Liver (tissue), 8 donors: ENCODE measurements at regions not wholly inside any gene's neighbourhood (a gene's known extent, or its start where the extent isn't known, plus 50 kb on each side); places are given as distances from the start of the nearest gene placed in this dataset.

ENCODE experiments used
- DNase-seq: peaks from one replicate; pipeline ENCODE4 v3.0.0-alpha.2; 2017; ENCODE audit warnings: low spot score
- H3K27ac ChIP-seq, 2 donors: one replicate each; pipeline ENCODE4 v1.7.0; 2013; ENCODE audit warnings: inconsistent platforms in 2 of 2, low read length in 2 of 2, control low read depth in 1 of 2, low read depth in 1 of 2, mild to moderate bottlenecking in 1 of 2
- H3K27me3 ChIP-seq, 4 donors: one replicate each; pipeline versions ENCODE4 v1.6.1 to v1.7.0; 2013; ENCODE audit warnings: low read length in 3 of 4, inconsistent platforms in 1 of 4, mild to moderate bottlenecking in 1 of 4, moderate library complexity in 1 of 4; ENCODE audit not compliant: control insufficient read depth in 4 of 4, insufficient read depth in 4 of 4
- H3K36me3 ChIP-seq, 4 donors: one replicate each; pipeline versions ENCODE4 v1.6.1 to v1.7.0; 2013; ENCODE audit warnings: low read length in 3 of 4, mild to moderate bottlenecking in 3 of 4, low read depth in 1 of 4, moderate library complexity in 1 of 4; ENCODE audit not compliant: control insufficient read depth in 4 of 4, insufficient read depth in 3 of 4
- H3K4me1 ChIP-seq, 4 donors: one replicate each; pipeline versions ENCODE4 v1.6.1 to v1.7.0; 2013; ENCODE audit warnings: low read length in 3 of 4, mild to moderate bottlenecking in 3 of 4, moderate library complexity in 1 of 4; ENCODE audit not compliant: control insufficient read depth in 4 of 4, insufficient read depth in 4 of 4
- H3K4me3 ChIP-seq, 3 donors: one replicate each; pipeline versions ENCODE4 v1.6.1 to v1.7.0; 2013; ENCODE audit warnings: low read length in 3 of 3, control low read depth in 1 of 3, low read depth in 1 of 3, mild to moderate bottlenecking in 1 of 3
- H3K9ac ChIP-seq, 2 donors: one replicate each; pipeline ENCODE4 v1.7.0; 2013; ENCODE audit warnings: low read length in 2 of 2, mild to moderate bottlenecking in 2 of 2, moderate library complexity in 2 of 2, control low read depth in 1 of 2, low read depth in 1 of 2
- H3K9me3 ChIP-seq, 4 donors: one replicate each; pipeline versions ENCODE4 v1.6.1 to v1.7.0; 2013; ENCODE audit warnings: low read length in 3 of 4; ENCODE audit not compliant: control insufficient read depth in 4 of 4
- ATF3 ChIP-seq: IDR thresholded peaks from 2 replicates; pipeline ENCODE4 v1.6.1; 2016; ENCODE audit warnings: antibody characterized with exemption
- CTCF ChIP-seq: fragments of 150-350 bp; IDR thresholded peaks from 2 replicates; pipeline ENCODE4 v1.5.1; 2017; ENCODE audit warnings: improper control_type of control experiment, low read depth, low read length; ENCODE audit not compliant: missing input control
- EGR1 ChIP-seq, 2 donors: IDR thresholded peaks; 2 replicates each; pipeline ENCODE4 v1.6.1; 2016 to 2018; ENCODE audit warnings: antibody characterized with exemption in 2 of 2, low read depth in 2 of 2
- FOXA1 ChIP-seq: IDR thresholded peaks from 2 replicates; pipeline ENCODE4 v1.6.1; 2016; ENCODE audit warnings: antibody characterized with exemption
- FOXA2 ChIP-seq: IDR thresholded peaks from 2 replicates; pipeline ENCODE4 v1.6.1; 2016; ENCODE audit warnings: antibody characterized with exemption
- HNF4A ChIP-seq, 2 donors: conservative IDR thresholded peaks; 2 replicates each; pipeline ENCODE4 v1.6.1; 2016; ENCODE audit warnings: antibody characterized with exemption in 2 of 2, mild to moderate bottlenecking in 2 of 2
- HNF4G ChIP-seq: IDR thresholded peaks from 2 replicates; pipeline ENCODE4 v1.6.1; 2016; ENCODE audit warnings: antibody characterized with exemption
- JUND ChIP-seq, 2 donors: IDR thresholded peaks; 2 replicates each; pipeline ENCODE4 v1.6.1; 2016; ENCODE audit warnings: antibody characterized with exemption in 2 of 2
- MAX ChIP-seq: IDR thresholded peaks from 2 replicates; pipeline ENCODE4 v1.6.1; 2016; ENCODE audit warnings: antibody characterized with exemption
- NR2F2 ChIP-seq: IDR thresholded peaks from 2 replicates; pipeline ENCODE4 v1.6.1; 2016; ENCODE audit warnings: antibody characterized with exemption
- RAD21 ChIP-seq, 2 donors: IDR thresholded peaks; 2 replicates each; pipeline ENCODE4 v1.6.1; 2016; ENCODE audit warnings: antibody characterized with exemption in 2 of 2, mild to moderate bottlenecking in 2 of 2
- REST ChIP-seq: IDR thresholded peaks from 2 replicates; pipeline ENCODE4 v1.6.1; 2016; ENCODE audit warnings: antibody characterized with exemption, mild to moderate bottlenecking
- RXRA ChIP-seq, 2 donors: IDR thresholded peaks; 2 replicates each; pipeline ENCODE4 v1.6.1; 2017 to 2018; ENCODE audit warnings: antibody characterized with exemption in 2 of 2, mild to moderate bottlenecking in 1 of 2
- SP1 ChIP-seq: IDR thresholded peaks from 2 replicates; pipeline ENCODE4 v1.6.1; 2018; ENCODE audit warnings: antibody characterized with exemption, mild to moderate bottlenecking
- TAF1 ChIP-seq: conservative IDR thresholded peaks from 2 replicates; pipeline ENCODE4 v1.6.1; 2016; ENCODE audit warnings: antibody characterized with exemption, mild to moderate bottlenecking
- YY1 ChIP-seq: IDR thresholded peaks from 2 replicates; pipeline ENCODE4 v1.6.1; 2016; ENCODE audit warnings: antibody characterized with exemption, mild to moderate bottlenecking
- ZBTB33 ChIP-seq: IDR thresholded peaks from 2 replicates; pipeline ENCODE4 v1.6.1; 2016; ENCODE audit warnings: antibody characterized with exemption
- WGBS: extraction: QIAGEN DNeasy Blood & Tissue Kit; methylation state at CpG from one replicate; pipeline ENCODE4 v1.1.7; 2013; 5-methylcytosine and 5-hydroxymethylcytosine counted together
- donor health status: healthy.
- donor health status: healthy.
- donor health status: healthy.
- donor health status: healthy.
- donor health status: healthy.

- H3K9me3 ChIP-seq = peaks cover 0 to 3% (median 0%) of the 10 kb centered on the region in 4 donors
- DNase-seq = no peak
- 37% methylated on average over 2 of the region's 2 CpGs for WGBS
- H3K9ac ChIP-seq = no peak overlapping the region
- TF ChIP-seq MAX = no peak
- TF ChIP-seq EGR1 (IDR thresholded peaks at IDR 0.05; ENCODE audit: low read depth in 2 of 2) = no peak
- TF ChIP-seq HNF4A (conservative IDR thresholded peaks at IDR 0.05) = no peak
- no peak for TF ChIP-seq RAD21 (IDR thresholded peaks at IDR 0.05)
- TF ChIP-seq YY1 = no peak
- no peak for TF ChIP-seq ZBTB33
- TF ChIP-seq CTCF = no peak
- no peak for TF ChIP-seq HNF4G
- TF ChIP-seq NR2F2 = no peak
- TF ChIP-seq FOXA2 = no peak
- TF ChIP-seq SP1 = no peak
- no peaks in the 10 kb centered on the region for H3K4me1 ChIP-seq
- H3K36me3 ChIP-seq = no peaks in the 10 kb centered on the region
- no peak overlapping the region for H3K27ac ChIP-seq
- H3K27me3 ChIP-seq = no peaks in the 10 kb centered on the region
- no peak overlapping the region for H3K4me3 ChIP-seq
These were observed 223.4 kb downstream of the VEGFC start for GRCh38 chr4:176569301-176569700.

- TF ChIP-seq REST (no peak), ZBTB33 (no peak), ATF3 (no peak), HNF4A (conservative IDR thresholded peaks at IDR 0.05) (no peak), NR2F2 (no peak), CTCF (no peak), JUND (IDR thresholded peaks at IDR 0.05) (no peak), TAF1 (no peak), FOXA1 (no peak), RXRA (IDR thresholded peaks at IDR 0.05) (no peak), MAX (no peak), SP1 (no peak), RAD21 (IDR thresholded peaks at IDR 0.05) (no peak), FOXA2 (no peak), EGR1 (IDR thresholded peaks at IDR 0.05; ENCODE audit: low read depth in 2 of 2) (no peak), HNF4G (no peak), YY1 (no peak)
- H3K9me3 ChIP-seq = peaks cover 0 to 3% (median 0%) of the 10 kb centered on the region in 4 donors
- DNase-seq = no peak
- no peak overlapping the region for H3K27ac ChIP-seq
- WGBS = 64% methylated on average over 6 of the region's 6 CpGs
- H3K4me3 ChIP-seq = no peak overlapping the region
- H3K27me3 ChIP-seq = peaks cover 0 to 3% (median 0%) of the 10 kb centered on the region in 4 donors
- H3K4me1 ChIP-seq = no peaks in the 10 kb centered on the region
- H3K9ac ChIP-seq = no peak overlapping the region
- H3K36me3 ChIP-seq = no peaks in the 10 kb centered on the region
These were observed 221.5 kb downstream of the VEGFC start for GRCh38 chr4:176571206-176571605.
